K562 (cell line): ENCODE measurements at regions not wholly inside any gene's neighbourhood (a gene's known extent, or its start where the extent isn't known, plus 50 kb on each side); places are given as distances from the start of the nearest gene placed in this dataset.

Experiments
- BACH1 ChIP-seq: fragments of 200-800 bp; sonication (Bioruptor generic); IDR thresholded peaks from 2 replicates; pipeline ENCODE4 v1.6.1; 2016; ENCODE audit warnings: missing genetic modification characterization, missing compliant biosample characterization
- BRD9 ChIP-seq: fragments of 450-650 bp; IDR thresholded peaks from 2 replicates; pipeline ENCODE4 v1.6.1; 2018; ENCODE audit warnings: low read depth; ENCODE audit not compliant: partially characterized antibody
- DDX20 ChIP-seq: fragments of 450-650 bp; IDR thresholded peaks from 2 replicates; pipeline ENCODE4 v1.6.1; 2016; ENCODE audit warnings: missing genetic modification characterization, low read depth, mild to moderate bottlenecking, missing compliant biosample characterization, moderate library complexity
- HNRNPUL1 ChIP-seq: fragments of 200-400 bp; formaldehyde crosslinking; IDR thresholded peaks from 2 replicates; pipeline ENCODE4 v1.6.1; 2017; ENCODE audit warnings: low read length
- MXD1 ChIP-seq: fragments of 250-450 bp; sonication (Bioruptor Pico); IDR thresholded peaks from 2 replicates; pipeline ENCODE4 v1.8.0; 2021; ENCODE audit warnings: borderline replicate concordance, mild to moderate bottlenecking, moderate library complexity; ENCODE audit not compliant: poor library complexity, severe bottlenecking
- NFXL1 ChIP-seq: fragments of 450-650 bp; formaldehyde crosslinking; IDR thresholded peaks from 2 replicates; pipeline ENCODE4 v1.4.0; 2021; ENCODE audit warnings: mild to moderate bottlenecking
- PHF21A ChIP-seq: fragments of 450-650 bp; IDR thresholded peaks from 2 replicates; pipeline ENCODE4 v1.6.1; 2017; ENCODE audit warnings: low read depth, borderline replicate concordance
- STAT5B ChIP-seq: fragments of 250-450 bp; sonication (Bioruptor Pico); IDR thresholded peaks from 2 replicates; pipeline ENCODE4 v1.8.0; 2021; ENCODE audit warnings: mild to moderate bottlenecking, inconsistent platforms
- TFAM ChIP-seq: fragments of 250-450 bp; sonication (Bioruptor Pico); conservative IDR thresholded peaks from 2 replicates; pipeline ENCODE4 v1.5.0; 2021; ENCODE audit warnings: mild to moderate bottlenecking, moderate library complexity
- THRA ChIP-seq: fragments of 450-650 bp; IDR thresholded peaks from 2 replicates; pipeline ENCODE4 v1.6.1; 2017; ENCODE audit warnings: mild to moderate bottlenecking, moderate library complexity
- ZBTB17 ChIP-seq: fragments of 450-650 bp; formaldehyde crosslinking; IDR thresholded peaks from 2 replicates; pipeline ENCODE4 v1.4.0; 2020; ENCODE audit warnings: mild to moderate bottlenecking
- ZBTB8A ChIP-seq: fragments of 450-650 bp; IDR thresholded peaks from 2 replicates; pipeline ENCODE4 v1.6.1; 2018; ENCODE audit warnings: mild to moderate bottlenecking, moderate library complexity; ENCODE audit not compliant: partially characterized antibody
- ZNF583 ChIP-seq: fragments of 250-450 bp; sonication (Bioruptor Pico); IDR thresholded peaks from 2 replicates; pipeline ENCODE4 v1.4.0; 2020
- ZNF589 ChIP-seq: fragments of 200-800 bp; sonication (Bioruptor generic); IDR thresholded peaks from 2 replicates; pipeline ENCODE4 v1.6.1; 2016; ENCODE audit warnings: low read depth, missing genetic modification characterization, missing compliant biosample characterization
- ZNF644 ChIP-seq: fragments of 200-800 bp; sonication (Bioruptor generic); IDR thresholded peaks from 2 replicates; pipeline ENCODE4 v1.6.1; 2016; ENCODE audit warnings: low read depth, missing genetic modification characterization, missing compliant biosample characterization
- TF ChIP-seq, protein P1 (sequence below): sonication (generic); formaldehyde crosslinking; IDR thresholded peaks from 2 replicates; pipeline ENCODE4 v1.8.0; 2022; ENCODE audit warnings: mild to moderate bottlenecking, missing genetic modification reagents
- TF ChIP-seq, protein P2 (sequence below): fragments of 450-650 bp; IDR thresholded peaks from 2 replicates; pipeline ENCODE4 v1.7.1; 2018; ENCODE audit warnings: mild to moderate bottlenecking, low read depth; ENCODE audit not compliant: partially characterized antibody
- TF ChIP-seq, protein P3 (sequence below): fragments of 250-450 bp; sonication (Bioruptor Pico); IDR thresholded peaks from 2 replicates; pipeline ENCODE4 v1.5.0; 2021

DNA sequence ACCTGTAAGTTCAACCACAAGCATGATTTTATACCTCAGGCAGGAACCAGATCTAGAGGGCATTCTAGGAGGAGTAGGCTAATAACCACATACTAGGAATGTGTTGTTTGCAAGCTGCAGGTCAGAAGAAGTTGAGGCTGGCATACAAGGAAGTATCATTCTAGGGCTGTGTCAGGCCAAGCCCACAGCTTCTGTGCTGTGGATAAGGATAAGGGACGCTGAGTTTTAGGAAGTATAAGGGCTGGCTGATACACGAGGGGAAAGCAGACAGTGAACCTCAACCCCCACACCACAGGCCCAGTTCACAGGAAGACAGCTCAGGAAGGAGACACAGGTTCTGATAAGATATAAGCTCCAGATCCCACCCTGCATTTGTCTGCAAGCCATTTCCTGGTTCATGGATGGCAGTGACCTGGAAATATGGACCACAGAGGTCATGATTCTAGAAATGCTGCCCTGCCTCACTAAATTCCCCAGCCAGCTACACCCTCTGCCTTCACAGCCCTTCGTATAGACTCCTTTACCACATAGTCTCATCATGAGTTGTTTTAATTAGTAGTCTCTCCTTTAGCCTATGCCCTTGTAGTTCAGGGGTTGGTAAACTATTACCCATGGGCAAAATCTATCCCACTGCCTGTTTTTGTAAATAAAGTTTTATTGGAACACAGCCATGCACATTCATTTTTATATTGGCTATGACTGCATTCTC, 260.7 kb downstream of the OPA1 start (continued):
- TF ChIP-seq, protein P1, sequence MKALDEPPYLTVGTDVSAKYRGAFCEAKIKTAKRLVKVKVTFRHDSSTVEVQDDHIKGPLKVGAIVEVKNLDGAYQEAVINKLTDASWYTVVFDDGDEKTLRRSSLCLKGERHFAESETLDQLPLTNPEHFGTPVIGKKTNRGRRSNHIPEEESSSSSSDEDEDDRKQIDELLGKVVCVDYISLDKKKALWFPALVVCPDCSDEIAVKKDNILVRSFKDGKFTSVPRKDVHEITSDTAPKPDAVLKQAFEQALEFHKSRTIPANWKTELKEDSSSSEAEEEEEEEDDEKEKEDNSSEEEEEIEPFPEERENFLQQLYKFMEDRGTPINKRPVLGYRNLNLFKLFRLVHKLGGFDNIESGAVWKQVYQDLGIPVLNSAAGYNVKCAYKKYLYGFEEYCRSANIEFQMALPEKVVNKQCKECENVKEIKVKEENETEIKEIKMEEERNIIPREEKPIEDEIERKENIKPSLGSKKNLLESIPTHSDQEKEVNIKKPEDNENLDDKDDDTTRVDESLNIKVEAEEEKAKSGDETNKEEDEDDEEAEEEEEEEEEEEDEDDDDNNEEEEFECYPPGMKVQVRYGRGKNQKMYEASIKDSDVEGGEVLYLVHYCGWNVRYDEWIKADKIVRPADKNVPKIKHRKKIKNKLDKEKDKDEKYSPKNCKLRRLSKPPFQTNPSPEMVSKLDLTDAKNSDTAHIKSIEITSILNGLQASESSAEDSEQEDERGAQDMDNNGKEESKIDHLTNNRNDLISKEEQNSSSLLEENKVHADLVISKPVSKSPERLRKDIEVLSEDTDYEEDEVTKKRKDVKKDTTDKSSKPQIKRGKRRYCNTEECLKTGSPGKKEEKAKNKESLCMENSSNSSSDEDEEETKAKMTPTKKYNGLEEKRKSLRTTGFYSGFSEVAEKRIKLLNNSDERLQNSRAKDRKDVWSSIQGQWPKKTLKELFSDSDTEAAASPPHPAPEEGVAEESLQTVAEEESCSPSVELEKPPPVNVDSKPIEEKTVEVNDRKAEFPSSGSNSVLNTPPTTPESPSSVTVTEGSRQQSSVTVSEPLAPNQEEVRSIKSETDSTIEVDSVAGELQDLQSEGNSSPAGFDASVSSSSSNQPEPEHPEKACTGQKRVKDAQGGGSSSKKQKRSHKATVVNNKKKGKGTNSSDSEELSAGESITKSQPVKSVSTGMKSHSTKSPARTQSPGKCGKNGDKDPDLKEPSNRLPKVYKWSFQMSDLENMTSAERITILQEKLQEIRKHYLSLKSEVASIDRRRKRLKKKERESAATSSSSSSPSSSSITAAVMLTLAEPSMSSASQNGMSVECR (CRISPR knock-in tag), result no peak
- TF ChIP-seq BACH1 (tag) (no peak; the same call in 1 of the 2 replicates), DDX20 (no peak), MXD1 (CRISPR knock-in tag) (no peak), STAT5B (CRISPR knock-in tag) (no peak), ZBTB8A (no peak), ZNF589 (CRISPR knock-in tag) (peak; percentile 52; the same call in 1 of the 2 replicates), HNRNPUL1 (no peak), ZBTB17 (CRISPR knock-in tag) (no peak), ZNF583 (CRISPR knock-in tag) (0 out of 2 replicates have a peak, but pooled peaks have one; percentile 28), TFAM (no peak), PHF21A (no peak), BRD9 (peak; percentile 57), THRA (0 out of 2 replicates have a peak, but pooled peaks have one; percentile 26), NFXL1 (CRISPR knock-in tag) (no peak), ZNF644 (tag) (no peak; the same call in 1 of the 2 replicates)
- TF ChIP-seq, protein P2, sequence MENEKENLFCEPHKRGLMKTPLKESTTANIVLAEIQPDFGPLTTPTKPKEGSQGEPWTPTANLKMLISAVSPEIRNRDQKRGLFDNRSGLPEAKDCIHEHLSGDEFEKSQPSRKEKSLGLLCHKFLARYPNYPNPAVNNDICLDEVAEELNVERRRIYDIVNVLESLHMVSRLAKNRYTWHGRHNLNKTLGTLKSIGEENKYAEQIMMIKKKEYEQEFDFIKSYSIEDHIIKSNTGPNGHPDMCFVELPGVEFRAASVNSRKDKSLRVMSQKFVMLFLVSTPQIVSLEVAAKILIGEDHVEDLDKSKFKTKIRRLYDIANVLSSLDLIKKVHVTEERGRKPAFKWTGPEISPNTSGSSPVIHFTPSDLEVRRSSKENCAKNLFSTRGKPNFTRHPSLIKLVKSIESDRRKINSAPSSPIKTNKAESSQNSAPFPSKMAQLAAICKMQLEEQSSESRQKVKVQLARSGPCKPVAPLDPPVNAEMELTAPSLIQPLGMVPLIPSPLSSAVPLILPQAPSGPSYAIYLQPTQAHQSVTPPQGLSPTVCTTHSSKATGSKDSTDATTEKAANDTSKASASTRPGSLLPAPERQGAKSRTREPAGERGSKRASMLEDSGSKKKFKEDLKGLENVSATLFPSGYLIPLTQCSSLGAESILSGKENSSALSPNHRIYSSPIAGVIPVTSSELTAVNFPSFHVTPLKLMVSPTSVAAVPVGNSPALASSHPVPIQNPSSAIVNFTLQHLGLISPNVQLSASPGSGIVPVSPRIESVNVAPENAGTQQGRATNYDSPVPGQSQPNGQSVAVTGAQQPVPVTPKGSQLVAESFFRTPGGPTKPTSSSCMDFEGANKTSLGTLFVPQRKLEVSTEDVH, result no peak
- TF ChIP-seq, protein P3, sequence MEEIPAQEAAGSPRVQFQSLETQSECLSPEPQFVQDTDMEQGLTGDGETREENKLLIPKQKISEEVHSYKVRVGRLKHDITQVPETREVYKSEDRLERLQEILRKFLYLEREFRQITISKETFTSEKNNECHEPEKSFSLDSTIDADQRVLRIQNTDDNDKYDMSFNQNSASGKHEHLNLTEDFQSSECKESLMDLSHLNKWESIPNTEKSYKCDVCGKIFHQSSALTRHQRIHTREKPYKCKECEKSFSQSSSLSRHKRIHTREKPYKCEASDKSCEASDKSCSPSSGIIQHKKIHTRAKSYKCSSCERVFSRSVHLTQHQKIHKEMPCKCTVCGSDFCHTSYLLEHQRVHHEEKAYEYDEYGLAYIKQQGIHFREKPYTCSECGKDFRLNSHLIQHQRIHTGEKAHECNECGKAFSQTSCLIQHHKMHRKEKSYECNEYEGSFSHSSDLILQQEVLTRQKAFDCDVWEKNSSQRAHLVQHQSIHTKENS (CRISPR knock-in tag), result no peak
